Activated naive CD4-positive, alpha-beta T cell treated with anti-CD3 and anti-CD28 coated beads, Interleukin-2, amount 10 ng/mL, durations not matched to agents 7 days and 5 days (primary cell): ENCODE measurements at regions not wholly inside any gene's neighbourhood (a gene's known extent, or its start where the extent isn't known, plus 50 kb on each side); places are given as distances from the start of the nearest gene placed in this dataset.

ENCODE experiments used
- CTCF ChIA-PET: fragments of 350-600 bp; sonication (Branson Sonifier 250); formaldehyde crosslinking; loops from one replicate; lab custom pipeline; 2021; ENCODE audit warnings: antibody characterized with exemption; lab: Charles Lee
- DNase-seq: peaks from one replicate; pipeline ENCODE4 v3.0.0-alpha.2; 2020
- H3K27ac Mint-ChIP-seq: one replicate; pipeline ENCODE4 v1.8.0; 2021; ENCODE audit warnings: mild to moderate bottlenecking, moderate library complexity, mixed read lengths
- H3K27me3 Mint-ChIP-seq: one replicate; pipeline ENCODE4 v1.8.0; 2021; ENCODE audit warnings: mild to moderate bottlenecking, mixed read lengths
- H3K36me3 Mint-ChIP-seq: one replicate; pipeline ENCODE4 v1.8.0; 2021; ENCODE audit warnings: mixed read lengths
- H3K4me1 Mint-ChIP-seq: one replicate; pipeline ENCODE4 v1.8.0; 2021; ENCODE audit warnings: mixed read lengths
- H3K4me3 Mint-ChIP-seq: one replicate; pipeline ENCODE4 v1.8.0; 2021; ENCODE audit warnings: mild to moderate bottlenecking, moderate library complexity, mixed read lengths
- H3K9me3 Mint-ChIP-seq: one replicate; pipeline ENCODE4 v1.8.0; 2021; ENCODE audit warnings: mixed read lengths

DNA sequence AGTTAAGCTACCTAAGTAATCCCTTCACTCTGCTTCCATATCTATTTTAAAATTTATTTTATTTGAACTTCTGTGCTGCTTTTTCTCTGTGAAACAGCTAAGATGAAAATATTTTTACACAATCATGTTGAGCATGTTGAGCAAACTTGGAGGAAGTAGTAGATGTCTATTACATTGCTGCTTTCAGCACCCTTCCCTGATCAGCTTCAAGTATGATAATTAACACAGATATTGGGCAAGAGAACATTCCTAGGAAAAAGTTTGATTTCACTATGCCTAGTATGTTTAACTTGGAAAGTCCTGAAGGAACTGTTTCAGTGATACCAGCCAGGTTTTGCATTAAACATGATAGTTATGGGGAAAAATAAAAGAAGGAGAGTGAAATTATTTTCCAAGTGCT is 283.6 kb downstream of the ELAVL2 start:
- Mint-ChIP-seq H3K27me3 (no peaks in the 10 kb centered on the region), H3K27ac (no peak overlapping the region), H3K4me3 (no peak overlapping the region), H3K36me3 (no peaks in the 10 kb centered on the region), H3K4me1 (no peaks in the 10 kb centered on the region), H3K9me3 (peaks cover 6% of the 10 kb centered on the region)
- no peak for DNase-seq
- CTCF ChIA-PET = no interaction called here

DNA sequence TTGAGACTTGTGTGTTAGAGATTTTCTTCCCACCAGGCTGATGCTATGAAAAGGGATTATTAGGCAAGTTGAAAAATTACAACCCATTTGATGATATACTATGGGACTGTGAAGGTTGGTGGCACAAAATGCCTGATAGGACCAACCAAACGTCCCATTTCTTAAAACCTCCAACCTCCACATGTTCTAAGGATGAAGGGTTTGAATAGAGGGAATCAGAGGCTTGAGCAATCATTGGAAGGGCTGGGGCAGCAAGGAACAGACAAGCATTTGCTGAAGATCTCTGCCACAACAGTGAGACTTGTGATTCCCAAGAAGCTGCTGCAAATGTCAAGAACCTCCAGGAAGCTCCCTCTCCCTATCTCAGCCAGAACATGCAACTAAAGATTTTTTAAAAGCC is 283.1 kb downstream of the ELAVL2 start:
- H3K4me3 Mint-ChIP-seq = no peak overlapping the region
- no peak overlapping the region for H3K27ac Mint-ChIP-seq
- H3K36me3 Mint-ChIP-seq = no peaks in the 10 kb centered on the region
- no peaks in the 10 kb centered on the region for H3K27me3 Mint-ChIP-seq
- CTCF ChIA-PET = no interaction called here
- H3K4me1 Mint-ChIP-seq = no peaks in the 10 kb centered on the region
- DNase-seq = no peak
- peaks cover 6% of the 10 kb centered on the region for H3K9me3 Mint-ChIP-seq

DNA sequence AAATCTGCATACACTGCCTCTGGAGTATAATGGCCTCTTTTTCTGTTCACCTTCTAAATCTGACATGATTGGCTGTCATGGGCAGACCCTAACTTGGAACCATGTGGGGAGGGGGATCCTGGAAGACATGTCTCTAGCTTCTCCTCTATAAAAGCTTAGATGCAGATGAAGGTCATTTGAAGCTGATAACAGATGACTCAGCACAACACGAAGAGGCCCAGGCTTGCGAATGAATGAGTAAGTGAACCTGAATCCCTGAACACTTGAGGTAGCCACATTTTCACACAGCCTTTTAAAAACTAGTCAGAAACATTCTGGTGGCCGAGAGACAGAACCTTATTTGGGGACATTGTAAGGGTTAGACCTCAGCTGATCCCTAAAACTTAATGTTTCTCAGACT is 282.6 kb downstream of the ELAVL2 start:
- no peak for DNase-seq
- Mint-ChIP-seq H3K27ac (no peak overlapping the region), H3K9me3 (peaks cover 6% of the 10 kb centered on the region), H3K27me3 (no peaks in the 10 kb centered on the region), H3K36me3 (no peaks in the 10 kb centered on the region), H3K4me3 (no peak overlapping the region), H3K4me1 (no peaks in the 10 kb centered on the region)
- CTCF ChIA-PET = no interaction called here

DNA sequence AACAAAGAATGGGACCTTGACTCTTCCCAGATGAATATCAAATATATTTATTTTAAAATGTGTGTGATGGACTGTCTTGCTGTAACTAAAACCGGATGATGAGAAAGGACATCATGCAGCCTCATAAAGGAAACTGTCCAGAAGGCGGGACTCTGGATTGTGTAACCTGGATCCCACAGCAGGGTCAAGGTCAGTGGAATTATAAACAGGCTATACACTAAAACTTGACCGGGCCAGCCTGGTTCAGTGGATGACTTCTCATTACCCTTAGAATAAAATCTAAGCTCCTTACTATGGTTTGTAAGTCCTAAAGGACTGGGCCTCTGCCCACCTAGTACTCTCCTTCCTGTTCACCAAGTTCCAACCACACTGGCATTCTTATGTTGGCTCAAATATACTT is 280.3 kb downstream of the ELAVL2 start:
- no peak for DNase-seq
- CTCF ChIA-PET = no interaction called here
- Mint-ChIP-seq H3K9me3 (peaks cover 6% of the 10 kb centered on the region), H3K36me3 (no peaks in the 10 kb centered on the region), H3K4me1 (no peaks in the 10 kb centered on the region), H3K27me3 (no peaks in the 10 kb centered on the region), H3K27ac (no peak overlapping the region), H3K4me3 (no peak overlapping the region)

DNA sequence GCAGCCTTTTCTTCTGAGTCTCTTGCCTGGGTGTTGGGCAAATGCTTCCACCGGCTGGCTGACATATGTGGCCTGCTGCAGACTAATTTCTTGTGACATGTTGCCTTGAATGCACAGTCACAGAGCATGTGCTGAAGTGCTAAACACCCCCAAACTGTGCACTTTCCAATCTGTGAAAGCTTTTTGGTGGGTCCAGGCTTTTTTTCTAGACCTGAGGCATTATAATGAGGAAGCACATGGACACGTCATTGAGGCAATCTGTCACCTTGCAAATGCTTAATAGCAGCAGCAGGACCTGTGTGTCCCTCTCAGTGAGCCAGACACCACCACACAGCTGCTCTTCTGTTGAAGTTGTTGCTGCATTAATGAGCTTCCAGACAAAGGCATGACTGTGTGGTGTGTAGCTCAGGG is 274.7 kb downstream of the ELAVL2 start:
- CTCF ChIA-PET = no interaction called here
- Mint-ChIP-seq H3K9me3 (peaks cover 3% of the 10 kb centered on the region), H3K27me3 (no peaks in the 10 kb centered on the region), H3K27ac (no peak overlapping the region), H3K4me1 (no peaks in the 10 kb centered on the region), H3K36me3 (no peaks in the 10 kb centered on the region), H3K4me3 (no peak overlapping the region)
- DNase-seq = no peak

DNA sequence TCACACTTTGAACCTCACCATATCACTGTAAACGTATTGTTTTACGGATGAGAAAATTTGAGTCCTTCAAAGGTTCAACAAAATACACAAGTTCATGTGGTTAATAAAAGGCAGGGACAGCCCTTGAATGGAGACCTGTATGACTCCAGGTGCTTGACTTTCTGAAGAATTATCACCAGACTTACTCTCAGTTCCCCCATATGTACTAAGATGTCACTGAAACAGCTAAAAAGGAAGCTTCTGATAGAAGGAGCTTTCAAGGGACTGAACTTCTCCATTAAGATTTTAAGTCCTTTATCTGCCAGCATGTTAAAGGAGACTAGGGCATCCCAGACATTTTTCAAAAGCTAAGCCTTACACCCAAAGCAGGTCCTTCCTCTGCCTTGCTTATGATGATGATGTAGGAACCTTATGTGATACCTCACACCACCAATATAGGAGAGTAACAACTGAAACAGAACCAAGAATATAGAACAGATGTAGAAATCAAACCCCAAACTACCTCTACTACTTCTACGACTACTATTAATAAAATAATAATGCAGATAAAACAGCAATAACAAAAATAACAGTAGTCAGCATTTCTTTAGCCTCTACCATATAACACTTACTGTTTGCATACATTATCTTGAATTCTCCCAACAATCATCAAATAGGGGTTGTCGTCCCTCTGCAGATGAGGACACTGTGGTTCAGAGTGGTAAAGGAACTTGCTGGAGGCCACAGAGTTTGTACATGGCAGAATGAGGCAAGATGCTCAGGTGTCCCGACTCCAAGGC is 273.9 kb downstream of the ELAVL2 start:
- DNase-seq = no peak
- Mint-ChIP-seq H3K9me3 (no peaks in the 10 kb centered on the region), H3K27ac (no peak overlapping the region), H3K36me3 (no peaks in the 10 kb centered on the region), H3K4me3 (no peak overlapping the region), H3K27me3 (no peaks in the 10 kb centered on the region), H3K4me1 (no peaks in the 10 kb centered on the region)
- CTCF ChIA-PET = no interaction called here

DNA sequence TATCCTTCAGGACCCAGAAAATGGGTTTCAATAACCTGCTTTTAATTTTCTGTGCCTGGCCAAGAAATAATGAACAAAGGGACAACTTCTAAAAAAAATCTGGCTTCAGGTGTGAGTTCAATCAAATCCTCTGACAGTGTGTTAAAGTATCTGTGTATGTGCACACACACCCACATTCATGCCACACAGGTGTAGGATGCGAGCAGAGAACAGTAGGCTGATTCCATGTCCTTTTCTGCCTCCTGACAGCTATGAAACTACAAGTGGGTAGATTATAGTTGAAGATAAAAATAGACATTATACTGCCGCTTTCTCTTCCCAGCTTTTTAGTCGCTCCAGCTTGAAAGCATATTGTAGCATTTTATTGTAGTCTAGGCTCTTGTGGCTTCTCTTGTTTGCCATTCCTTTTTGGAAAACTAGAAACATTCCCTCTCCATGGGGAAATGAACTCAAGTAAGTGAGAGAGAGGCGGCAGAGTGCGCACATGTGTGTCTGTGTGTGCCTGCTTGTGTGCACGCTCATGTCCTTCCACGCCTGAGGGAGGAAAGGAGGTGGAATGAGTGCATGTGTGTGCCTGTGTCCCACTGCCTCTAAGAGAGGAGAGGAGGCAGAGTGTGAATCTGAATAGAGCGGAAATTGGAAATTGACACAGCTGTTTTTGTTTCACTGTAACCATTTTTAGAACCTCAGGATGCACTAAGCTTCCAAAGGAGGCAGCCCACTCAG is 273.0 kb downstream of the ELAVL2 start:
- Mint-ChIP-seq H3K36me3 (no peaks in the 10 kb centered on the region), H3K27ac (no peak overlapping the region), H3K4me1 (no peaks in the 10 kb centered on the region), H3K4me3 (no peak overlapping the region), H3K9me3 (peaks cover 2% of the 10 kb centered on the region), H3K27me3 (no peaks in the 10 kb centered on the region)
- CTCF ChIA-PET = no interaction called here
- no peak for DNase-seq

DNA sequence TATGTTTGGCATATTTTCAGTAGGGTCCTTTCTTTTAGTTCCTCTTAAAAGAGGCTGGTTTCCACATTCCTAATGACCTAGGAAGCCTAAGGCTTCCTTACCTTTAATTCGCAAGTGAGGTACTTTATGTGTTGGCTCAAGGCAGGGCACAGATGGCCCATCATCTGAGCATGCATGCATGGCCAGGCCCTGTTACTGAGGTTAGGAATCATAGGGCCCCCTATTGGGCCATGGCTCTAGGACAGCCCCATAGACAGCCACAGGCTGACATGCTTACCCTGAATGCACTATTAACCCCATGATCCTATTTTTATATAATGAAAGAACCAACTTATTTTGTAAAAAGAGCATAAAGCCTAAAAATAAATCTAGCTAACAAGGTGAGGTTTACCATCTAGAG is 271.4 kb downstream of the ELAVL2 start:
- no peak for DNase-seq
- Mint-ChIP-seq H3K36me3 (no peaks in the 10 kb centered on the region), H3K4me3 (no peak overlapping the region), H3K9me3 (peaks cover 2% of the 10 kb centered on the region), H3K27ac (no peak overlapping the region), H3K27me3 (no peaks in the 10 kb centered on the region), H3K4me1 (no peaks in the 10 kb centered on the region)
- CTCF ChIA-PET = no interaction called here

DNA sequence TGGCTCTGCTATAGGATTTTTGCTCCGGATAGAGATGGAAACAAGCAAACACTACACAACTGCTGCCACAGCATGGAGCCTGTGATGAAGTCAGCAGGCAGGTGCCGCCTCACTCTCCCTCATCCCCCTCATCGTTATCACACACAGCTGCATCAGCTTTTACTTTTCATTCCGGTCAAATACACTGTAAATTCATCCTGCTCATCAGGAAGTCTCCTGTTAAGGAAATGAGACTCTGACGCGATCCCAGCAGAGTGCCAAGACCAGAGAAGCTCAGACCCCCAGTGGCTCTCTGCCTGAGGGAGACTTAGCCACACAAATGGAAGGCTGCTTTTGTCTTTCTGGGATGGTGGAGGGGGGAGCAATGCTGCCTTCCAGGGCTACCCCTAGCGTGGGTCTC is 270.2 kb downstream of the ELAVL2 start:
- H3K4me1 Mint-ChIP-seq = no peaks in the 10 kb centered on the region
- peaks cover 2% of the 10 kb centered on the region for H3K9me3 Mint-ChIP-seq
- H3K4me3 Mint-ChIP-seq = no peak overlapping the region
- CTCF ChIA-PET = no interaction called here
- H3K36me3 Mint-ChIP-seq = no peaks in the 10 kb centered on the region
- DNase-seq = no peak
- H3K27me3 Mint-ChIP-seq = no peaks in the 10 kb centered on the region
- H3K27ac Mint-ChIP-seq = no peak overlapping the region

DNA sequence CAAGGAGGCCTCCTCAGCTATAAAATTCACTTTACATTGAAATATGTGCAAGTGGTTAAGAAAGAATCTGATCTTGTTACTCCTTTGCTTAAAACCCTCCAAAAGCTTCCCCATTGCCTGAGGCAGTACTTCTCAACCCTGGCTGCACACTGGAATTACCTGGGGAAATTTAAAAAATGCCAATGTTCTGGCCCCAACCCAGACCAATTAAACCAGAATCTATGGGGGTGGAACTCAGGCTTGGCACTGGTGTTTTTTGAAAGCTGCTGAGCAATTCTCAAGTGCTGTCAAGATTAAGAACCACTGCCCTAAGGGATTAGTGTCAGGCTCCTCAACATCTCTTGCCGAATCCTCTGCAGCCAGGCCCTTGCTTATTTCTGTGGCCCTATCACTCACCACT is 269.6 kb downstream of the ELAVL2 start:
- H3K27ac Mint-ChIP-seq = no peak overlapping the region
- CTCF ChIA-PET = no interaction called here

DNA sequence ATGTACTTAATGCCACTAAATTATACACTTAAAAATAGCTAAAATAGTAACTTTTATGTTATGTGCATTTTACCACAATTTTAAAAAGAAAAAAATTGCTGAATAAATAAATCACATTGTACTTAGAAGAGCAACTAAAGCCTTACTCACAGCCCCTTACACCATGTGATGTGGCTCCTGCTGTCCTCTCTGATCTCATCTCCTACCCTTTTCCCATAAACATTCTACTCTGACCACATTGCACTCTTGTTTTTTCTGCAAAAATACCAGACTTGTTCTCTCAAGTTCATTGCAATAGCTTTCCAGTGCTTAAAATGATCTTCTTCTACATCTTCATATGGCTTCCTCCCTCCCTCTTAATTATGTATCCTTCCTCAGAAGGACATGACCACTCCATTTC is 268.4 kb downstream of the ELAVL2 start:
- H3K36me3 Mint-ChIP-seq = no peaks in the 10 kb centered on the region
- H3K9me3 Mint-ChIP-seq = peaks cover 2% of the 10 kb centered on the region
- H3K4me1 Mint-ChIP-seq = no peaks in the 10 kb centered on the region
- H3K4me3 Mint-ChIP-seq = no peak overlapping the region
- no peak for DNase-seq
- H3K27ac Mint-ChIP-seq = no peak overlapping the region
- CTCF ChIA-PET = no interaction called here
- H3K27me3 Mint-ChIP-seq = no peaks in the 10 kb centered on the region

More for the DNA sequence above, 269.6 kb downstream of the ELAVL2 start:
- Mint-ChIP-seq H3K4me3 (no peak overlapping the region), H3K27me3 (no peaks in the 10 kb centered on the region), H3K4me1 (no peaks in the 10 kb centered on the region), H3K9me3 (peaks cover 2% of the 10 kb centered on the region), H3K36me3 (no peaks in the 10 kb centered on the region)
- no peak for DNase-seq

DNA sequence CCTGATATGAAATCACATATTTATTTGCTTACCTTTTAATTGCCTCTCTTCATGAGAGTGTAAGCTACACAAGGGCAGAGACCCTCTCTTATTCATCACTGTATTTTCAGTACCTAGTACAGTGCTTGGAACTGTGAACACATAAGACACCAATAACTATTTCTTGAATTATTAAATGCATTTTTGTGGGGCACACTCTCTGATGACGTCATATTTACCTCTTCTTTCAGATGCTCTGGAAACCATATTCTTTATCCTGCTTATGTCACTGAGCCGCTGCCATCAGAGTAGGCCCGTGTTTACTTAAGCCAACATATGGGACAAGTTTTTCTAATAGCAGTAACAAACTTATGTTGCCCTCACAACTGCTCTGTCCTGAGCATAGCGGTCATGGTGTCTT is 266.5 kb downstream of the ELAVL2 start:
- Mint-ChIP-seq H3K4me3 (no peak overlapping the region), H3K27me3 (no peaks in the 10 kb centered on the region)

DNA sequence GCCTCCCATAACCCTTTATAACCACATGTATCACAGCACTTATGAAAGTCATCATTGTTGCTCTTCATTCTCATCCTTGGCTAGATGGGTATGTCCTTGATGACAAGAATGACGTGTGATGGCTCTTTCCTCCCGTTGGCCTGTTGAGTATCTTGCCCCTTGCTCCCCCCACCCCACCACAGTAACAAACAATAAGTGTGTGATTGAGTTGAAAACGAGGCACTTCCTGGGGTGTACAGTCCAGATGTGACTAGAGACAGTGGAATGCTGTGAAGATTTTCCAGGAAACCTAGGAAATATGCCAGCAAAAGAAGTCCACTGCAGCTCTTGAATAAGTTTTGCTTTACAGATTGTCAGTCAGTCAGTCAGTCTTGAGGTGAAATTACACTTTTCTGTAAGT is 262.5 kb downstream of the ELAVL2 start:
- Mint-ChIP-seq H3K27ac (no peak overlapping the region), H3K36me3 (no peaks in the 10 kb centered on the region), H3K4me3 (no peak overlapping the region), H3K27me3 (no peaks in the 10 kb centered on the region), H3K9me3 (peaks cover 2% of the 10 kb centered on the region), H3K4me1 (no peaks in the 10 kb centered on the region)
- CTCF ChIA-PET = no interaction called here
- DNase-seq = no peak

More for the DNA sequence above, 266.5 kb downstream of the ELAVL2 start:
- Mint-ChIP-seq H3K27ac (no peak overlapping the region), H3K9me3 (peaks cover 4% of the 10 kb centered on the region), H3K36me3 (no peaks in the 10 kb centered on the region), H3K4me1 (no peaks in the 10 kb centered on the region)
- DNase-seq = no peak
- CTCF ChIA-PET = no interaction called here

DNA sequence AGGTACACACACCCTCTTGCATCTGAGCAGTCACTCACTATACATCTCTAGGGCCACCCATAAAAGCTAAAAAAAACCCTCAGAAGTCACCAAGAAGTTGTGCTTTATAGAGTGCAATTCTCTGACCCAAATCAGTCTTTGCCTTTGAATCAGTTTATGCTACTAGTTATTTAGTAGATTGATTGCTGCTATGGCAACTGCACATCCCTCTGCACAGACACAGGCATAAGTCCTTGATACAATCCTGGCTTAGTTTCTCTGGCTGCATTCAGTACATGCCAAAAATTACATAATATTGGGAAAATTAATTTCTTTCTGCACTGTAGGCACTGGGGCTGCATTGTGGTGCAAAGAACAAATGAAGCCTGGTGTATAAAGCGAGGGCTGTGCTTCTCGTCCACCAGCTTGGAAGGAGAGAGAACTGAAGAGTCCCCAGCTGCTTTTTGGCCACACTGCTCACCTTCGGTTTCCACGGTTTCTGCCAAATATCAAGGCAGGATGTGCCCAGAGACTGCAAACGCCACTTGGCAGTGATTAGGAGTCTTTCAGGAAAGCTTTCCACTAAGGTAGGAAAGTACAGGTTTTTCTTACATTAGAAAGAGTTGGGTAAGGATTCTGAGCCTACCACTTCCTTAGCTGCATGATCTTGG is 258.4 kb downstream of the ELAVL2 start:
- Mint-ChIP-seq H3K27ac (no peak overlapping the region), H3K36me3 (no peaks in the 10 kb centered on the region), H3K9me3 (peaks cover 10% of the 10 kb centered on the region), H3K4me1 (no peaks in the 10 kb centered on the region), H3K27me3 (no peaks in the 10 kb centered on the region), H3K4me3 (no peak overlapping the region)
- CTCF ChIA-PET = no interaction called here
- no peak for DNase-seq
